ENCODE measurements at regions not wholly inside any gene's neighbourhood (a gene's known extent, or its start where the extent isn't known, plus 50 kb on each side); places are given as distances from the start of the nearest gene placed in this dataset.
A peak's percentile ranks its signal among the peaks of the same experiment; 100 is the strongest.

DNA sequence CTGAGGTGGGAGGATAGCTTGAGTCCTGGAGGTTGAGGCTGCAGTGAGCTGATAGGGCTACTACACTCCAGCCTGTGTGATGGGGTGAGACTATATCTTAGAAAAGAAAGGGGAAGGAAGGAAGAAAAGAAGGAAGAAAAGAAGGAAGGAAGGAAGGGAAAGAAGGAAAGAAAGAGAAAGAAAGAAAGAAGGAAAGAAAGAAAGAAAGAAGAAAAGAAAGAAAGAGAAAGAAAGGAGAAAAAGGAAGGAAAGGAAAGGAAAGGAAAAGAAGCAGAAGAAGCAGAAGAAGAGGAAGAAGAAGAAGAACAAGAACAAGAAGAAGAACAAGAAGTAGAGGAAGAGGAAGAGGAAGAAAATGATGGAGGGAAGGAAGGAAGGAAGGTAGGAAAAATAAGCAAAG lies 1130.2 kb upstream of the MAP3K7 start:
- DNase-seq: no peak

DNA sequence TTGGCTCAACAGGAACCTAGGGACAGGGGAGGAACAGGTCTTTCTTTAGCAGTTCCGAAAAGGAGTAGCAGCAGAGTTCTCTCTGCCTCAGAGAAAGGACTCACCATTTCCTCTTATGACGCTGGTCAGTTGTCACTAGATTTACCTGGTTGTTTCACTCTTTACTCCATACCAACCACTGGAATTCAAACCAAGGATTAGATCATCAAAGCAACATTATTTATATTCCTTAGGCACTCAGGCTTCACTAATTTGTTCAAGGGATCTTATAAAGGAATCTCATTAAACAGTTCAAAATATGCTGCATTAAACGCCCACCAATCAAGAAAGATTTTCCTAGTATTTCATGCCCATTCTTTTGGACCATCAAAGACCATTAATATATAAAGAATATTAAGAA lies 1129.5 kb upstream of the MAP3K7 start:
- DNase-seq: no peak

DNA sequence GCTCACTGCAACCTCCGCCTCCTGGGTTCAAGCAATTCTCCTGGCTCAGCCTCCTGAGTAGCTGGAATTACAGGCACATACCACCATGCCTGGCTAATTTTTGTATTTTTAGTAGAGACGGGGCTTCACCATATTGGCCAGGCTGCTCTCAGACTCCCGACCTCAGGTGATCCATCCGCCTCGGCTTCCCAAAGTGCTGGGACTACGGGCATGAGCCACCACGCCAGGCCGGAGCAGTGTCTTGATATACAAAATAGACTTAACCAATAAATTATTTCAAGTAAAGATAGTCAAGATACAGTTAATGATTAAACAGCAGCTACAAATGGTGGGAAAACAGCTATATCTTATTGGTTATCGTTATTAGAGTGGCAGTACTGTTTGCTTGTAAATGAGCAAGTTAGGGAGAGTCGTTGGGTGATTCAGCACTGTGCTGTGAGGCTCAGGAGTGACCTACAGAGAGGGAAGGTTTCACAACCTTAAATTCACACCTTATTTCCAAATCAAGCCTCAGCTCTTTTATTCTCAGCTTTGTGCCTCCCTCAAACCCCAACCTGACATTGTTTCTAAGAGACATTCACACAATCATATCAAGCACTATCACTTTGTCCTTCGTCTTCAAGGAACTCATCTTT lies 1128.4 kb upstream of the MAP3K7 start:
- DNase-seq: no peak

DNA sequence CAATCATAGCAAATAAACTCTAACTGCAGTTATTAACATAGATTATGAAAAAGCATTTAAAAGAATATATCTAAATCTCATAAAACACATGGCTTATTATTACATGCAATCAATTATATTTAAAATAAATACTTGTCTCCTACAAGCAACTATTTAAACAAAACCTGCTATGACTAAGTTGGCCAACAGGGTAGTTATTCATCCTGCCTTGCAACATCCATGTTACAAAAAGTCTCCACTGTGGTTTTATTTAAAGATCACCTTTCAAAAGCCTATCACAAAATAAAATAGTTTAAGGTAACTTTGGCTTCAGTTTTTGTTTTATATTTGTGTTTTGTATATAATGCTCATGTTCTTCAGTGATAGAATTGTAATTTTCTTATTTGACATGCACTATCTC lies 1127.0 kb upstream of the MAP3K7 start:
- DNase-seq: no peak

DNA sequence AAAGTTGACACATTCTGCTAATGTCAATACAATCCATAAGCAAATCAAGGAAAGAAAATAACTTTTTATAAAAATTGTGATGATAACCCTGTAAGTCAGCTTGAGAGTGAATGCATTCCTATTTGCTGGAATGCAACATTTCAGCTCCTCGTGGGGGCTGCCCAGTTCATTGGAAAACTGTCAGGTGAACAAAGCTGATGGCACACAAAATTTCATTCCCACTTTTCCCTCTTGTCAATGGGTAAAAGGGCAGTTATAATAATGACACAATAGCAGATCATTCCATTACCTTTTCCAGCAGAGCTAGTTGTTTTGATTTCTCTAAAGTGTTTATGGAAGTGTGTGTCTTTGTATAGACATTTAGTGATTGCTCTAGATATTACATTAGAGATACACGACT lies 1124.6 kb upstream of the MAP3K7 start:
- no peak for DNase-seq

DNA sequence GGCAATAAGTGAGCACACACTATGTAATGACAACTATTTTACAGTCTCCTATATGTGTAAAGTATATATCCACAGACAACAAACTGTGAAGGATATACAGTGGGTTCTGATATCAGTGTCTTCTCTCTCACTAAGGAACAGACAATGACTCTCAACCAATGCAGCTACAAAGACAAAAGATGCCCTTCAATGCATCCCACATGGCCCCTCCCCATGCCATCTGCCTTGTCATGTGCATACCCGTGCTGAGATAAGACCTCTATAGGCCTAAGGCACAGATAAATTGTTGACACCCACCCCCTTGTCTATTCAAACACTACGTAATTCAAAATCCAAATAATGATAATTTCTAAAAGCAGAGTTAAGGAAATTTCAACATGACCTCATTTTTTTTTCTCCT lies 1123.5 kb upstream of the MAP3K7 start:
- peak in 4 of 58 donors; percentile 1 to 13 (median 2) for DNase-seq

DNA sequence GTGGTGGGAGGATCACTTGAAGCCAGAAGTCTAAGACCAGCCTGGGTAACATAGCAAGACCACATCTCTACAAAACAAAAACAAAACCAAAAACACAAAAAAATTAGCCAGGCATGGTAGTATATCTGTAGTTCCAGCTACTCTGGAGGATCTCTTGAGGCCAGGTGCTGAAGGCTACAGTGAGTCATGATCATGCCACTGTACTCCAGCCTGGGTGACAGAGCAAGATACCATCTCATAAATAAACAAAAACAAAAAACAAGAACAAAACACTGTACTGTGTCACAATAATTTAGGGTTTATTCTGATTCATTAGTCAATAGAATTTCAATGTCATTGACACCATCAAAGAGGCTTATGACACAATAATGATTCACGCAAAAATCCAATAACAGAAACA lies 1121.7 kb upstream of the MAP3K7 start:
- no peak for DNase-seq

DNA sequence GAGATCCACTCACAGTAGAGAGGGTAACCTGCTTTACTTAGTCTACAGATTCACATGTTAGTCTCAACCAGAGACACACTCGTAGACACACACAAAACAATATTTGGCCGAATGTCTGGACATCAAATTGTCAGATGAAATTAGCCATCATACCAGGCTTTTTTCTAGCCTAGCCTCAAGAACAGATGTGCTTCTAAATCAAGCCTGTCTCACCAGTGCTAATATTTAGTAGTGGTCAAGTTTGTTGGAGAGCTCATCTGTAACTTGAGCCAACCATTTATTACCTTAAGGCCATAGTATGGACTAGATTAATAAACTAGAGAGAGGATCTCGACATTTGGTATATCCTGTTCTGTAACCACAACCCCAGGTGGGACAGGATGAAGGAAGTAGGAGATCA lies 1118.8 kb upstream of the MAP3K7 start:
- DNase-seq: no peak

DNA sequence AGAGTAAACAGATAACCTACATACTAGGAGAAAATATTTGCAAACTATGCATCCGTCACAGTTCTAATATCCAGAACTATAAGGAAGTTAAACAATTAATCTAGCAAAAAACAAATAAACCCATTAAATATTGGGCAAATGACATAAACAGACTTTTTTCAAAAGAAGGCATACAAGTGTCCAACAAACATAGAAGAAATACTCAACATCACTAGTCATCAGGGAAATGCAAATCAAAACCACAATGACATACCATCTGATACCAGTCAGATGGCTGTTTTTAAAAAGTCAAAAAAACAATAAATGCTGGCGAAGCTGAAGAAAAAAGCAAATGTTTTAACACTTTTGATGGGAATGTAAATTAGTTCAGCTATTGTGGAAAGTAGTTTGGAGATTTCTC lies 1117.7 kb upstream of the MAP3K7 start:
- DNase-seq: no peak

DNA sequence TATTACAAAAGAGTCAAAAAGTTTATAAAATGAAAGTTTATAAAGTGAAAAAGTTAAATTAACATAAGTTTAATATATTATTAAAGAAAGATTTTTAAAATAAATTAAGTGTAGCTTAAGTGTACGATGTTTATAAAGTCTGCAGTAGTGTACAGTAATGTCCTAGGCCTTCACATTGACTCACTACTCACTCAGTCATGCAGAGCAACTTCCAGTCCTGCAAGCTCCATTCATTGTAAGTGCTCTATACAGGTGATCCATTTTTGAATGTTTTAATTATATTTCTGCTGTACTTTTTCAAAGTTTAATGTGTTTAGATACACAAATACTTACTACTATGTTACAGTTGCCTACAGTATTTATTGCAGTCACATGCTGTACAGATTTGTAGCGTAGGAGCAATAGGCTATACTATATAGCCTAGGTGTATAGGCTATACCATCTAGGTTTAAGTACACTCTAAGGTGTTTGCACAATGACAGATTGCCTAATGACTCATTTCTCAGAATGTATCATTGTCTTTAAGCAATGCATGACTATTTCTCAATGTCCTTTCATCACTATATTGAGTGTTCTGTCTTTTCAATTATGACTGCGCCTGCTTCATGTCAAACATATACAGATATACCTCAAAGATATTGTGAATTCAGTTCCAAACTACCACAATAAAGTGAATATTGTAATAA lies 1110.3 kb upstream of the MAP3K7 start:
- no peak for DNase-seq

DNA sequence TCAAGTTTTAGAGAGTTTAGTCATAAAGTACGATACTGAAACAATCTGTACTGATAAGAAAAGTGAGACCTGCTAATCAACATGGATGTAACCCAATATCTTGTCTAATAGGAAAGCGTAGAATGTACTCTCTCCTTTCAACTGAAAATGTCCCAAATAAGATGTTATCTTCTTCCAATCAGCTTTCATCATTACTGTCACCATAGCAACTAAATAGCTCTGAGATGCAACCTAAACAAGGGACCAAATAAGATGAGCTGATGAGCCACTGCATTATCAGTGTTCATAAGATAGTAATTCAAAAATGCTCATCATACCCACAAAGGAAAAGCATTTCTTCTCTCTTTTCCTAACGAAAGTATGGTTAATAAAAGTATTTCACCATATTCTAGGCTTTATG lies 1108.3 kb upstream of the MAP3K7 start:
- DNase-seq: no peak

DNA sequence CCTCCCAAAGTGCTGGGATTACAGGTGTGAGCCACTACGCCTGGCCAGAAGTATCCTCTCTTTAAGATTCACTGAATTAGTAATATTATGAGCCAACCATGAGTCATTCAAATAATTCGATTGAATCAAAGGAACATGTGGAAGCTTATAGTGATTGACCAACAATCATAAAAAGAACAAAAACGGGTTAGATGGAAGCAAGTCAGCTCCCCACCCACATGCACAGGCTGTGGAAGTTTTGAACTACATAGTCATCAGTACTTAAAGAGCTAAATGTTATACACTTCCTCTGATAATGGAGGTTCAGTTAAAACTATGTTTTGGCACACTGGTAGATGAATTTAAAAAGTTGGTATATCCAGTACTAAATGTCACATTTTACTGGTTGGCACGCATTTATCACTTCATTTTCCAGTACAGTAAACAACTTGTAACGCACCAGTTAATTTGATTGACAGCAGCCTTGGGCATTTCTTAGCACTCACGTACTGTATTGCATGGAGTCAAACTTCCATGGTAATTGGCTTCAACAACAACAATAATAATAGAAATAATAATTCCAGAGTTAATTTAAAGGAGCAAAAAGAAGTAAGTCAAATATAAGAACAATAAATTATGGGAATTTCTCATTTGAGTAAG lies 1107.3 kb upstream of the MAP3K7 start:
- no peak for DNase-seq

DNA sequence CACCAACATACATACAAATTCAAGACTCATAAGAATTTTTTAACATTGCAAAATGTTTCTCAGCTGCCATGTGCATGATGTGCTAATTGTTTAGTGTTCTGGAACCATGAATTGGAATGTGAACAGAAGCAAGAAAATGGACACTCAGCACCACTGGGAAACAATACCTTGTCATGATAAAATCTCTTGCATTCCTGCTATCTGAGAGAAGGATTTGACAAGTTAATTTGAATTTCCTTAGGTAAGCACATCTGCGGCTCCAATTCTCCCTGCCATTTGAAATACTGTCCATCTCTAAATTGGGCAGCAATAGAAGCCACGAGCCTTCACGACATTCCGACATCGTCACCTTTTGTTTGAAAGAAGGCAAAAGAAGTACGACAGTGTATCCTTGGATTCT lies 1104.6 kb upstream of the MAP3K7 start:
- DNase-seq: no peak

DNA sequence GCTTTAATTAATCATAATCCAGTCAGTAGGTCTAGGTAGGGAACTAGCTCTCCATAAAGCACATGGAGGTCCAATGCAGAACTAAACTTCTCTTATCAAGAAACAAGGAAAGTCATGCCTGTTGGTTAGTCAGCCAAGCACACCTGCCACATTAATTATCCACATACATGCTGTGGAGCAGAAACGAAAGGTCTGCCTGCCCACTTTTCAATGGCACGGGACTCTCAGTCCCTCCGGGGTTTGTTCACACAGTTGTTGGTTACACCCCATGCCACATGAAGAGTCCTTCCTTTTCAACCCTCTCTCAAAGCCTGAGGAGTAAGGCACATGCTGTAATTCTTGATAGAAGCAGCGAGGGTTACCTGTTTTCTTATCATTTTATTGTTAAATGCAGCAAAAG lies 1096.4 kb upstream of the MAP3K7 start:
- no peak for DNase-seq

DNA sequence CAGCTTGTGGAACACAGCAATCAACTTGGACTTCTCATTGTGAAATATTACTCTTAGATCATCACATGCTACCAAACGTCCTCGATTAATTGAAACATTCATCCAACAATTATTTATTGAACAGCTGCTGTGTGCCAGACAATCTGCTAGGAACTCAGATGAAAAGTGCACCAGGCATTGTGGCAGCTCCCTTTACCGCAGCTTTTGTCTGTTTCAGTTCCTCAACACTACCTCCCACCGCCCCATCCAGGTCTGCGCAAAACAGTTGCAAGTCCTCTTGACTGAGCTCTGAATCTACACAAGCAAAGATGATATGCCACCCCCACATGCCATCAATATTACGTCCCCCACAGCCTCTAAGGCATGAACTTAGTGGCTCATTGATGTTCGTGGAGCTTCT lies 1094.4 kb upstream of the MAP3K7 start:
- DNase-seq: no peak

DNA sequence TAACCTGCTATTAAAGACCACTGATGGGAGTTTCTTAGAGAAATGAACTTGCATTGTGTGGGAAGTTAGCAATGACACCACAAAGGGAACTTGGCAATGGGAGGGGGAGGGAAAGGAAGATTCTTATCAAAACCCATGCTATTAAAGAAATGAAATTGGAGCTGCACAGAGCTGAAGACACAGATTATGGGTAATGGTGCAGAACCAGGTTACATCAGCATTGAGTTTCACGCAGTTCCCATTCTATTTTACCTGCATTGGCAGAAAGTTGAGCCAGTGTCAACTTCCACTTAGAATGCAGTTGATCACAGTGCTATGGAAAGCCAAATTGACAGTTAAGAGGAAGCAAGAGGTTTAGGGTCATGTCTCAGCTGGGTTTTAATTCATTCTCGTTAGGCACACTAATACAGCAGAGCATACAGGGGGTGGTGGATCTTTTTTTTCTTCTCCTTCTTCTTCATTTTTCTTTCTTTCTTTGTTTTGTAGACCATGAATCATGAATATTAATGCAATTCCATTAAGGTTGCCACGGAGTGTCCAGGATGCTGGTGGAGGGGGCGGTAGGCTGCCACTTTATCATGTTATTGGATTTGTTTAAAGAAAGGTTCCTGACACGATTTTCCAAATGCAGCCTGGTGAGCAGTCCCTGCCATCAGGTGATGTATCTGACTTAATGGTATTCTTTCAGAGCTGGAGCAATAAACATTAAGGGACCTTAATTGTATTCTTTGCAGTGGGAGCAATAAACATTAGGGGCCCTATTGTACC lies 1092.0 kb upstream of the MAP3K7 start:
- no peak for DNase-seq

DNA sequence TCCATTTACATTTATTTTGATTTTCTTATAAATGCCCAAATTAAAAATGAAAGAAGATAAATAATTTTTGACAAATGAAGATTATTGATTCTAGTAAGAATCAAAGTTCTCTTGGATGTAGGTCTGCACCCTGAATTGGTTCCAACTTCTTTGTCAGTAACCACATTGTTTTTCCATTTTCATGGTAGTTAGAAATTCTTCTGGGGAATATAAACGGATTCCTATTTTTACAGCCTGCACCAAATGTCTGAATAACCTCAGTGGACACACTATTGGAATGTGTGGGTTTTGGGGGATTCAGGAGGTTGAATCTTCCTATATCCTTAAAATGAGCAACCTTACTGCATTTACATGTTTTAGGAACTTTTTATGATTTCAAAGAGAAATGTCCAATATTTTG lies 1085.3 kb upstream of the MAP3K7 start:
- no peak for DNase-seq

DNA sequence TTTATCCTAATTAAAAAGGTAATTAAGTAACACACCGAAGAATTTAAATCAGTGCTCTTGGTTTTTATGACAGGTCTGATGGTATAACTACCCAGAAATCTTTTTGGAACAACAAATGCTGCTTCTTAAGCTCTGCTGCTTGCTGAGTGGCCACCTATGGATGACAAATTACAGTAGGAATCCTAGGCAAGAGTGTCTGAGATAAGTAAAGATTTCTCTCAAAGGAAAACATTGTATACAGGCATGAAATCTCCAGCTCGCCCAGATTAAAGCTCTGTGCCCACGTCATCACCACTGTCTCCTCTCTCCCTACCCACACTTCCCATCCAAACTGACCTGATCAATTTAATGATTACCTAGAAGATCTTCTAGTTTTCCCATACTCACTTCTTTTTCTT lies 1083.0 kb upstream of the MAP3K7 start:
- DNase-seq: no peak

DNA sequence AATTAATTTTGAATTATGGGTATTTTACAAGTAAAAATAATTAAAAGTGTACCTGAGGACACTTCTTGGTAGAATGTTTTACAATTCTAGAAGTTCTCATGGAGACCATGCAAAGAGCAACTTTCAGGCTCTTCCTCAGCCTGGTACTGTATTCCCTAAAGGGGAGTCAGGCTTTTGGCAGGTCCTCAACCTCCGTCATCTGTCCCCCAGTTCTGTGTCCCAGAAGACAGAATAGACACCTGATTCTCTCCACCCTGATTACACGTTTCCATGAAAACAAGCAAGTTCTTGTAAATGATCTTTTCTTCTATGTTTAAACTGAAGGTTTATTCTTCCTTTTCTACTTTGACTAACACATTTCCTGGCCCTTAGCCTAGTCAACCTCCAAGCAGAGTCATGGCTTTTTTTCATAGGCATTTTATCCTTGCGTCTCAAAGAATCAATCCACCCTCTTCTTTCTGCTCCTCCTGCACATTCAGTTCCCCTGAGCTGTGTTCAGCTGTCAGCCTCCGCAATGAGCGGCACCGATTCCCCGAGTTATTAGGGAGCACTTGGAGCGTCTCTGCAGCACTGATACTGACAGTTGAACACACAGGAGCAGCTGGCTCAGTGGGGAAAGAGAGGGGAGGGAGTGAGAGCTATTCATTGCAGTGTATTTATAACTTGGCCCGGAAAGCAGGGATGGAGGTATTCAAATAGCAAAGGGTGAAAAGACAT lies 1082.4 kb upstream of the MAP3K7 start:
- peak in 44 of 58 donors; percentile 1 to 64 (median 22) for DNase-seq

DNA sequence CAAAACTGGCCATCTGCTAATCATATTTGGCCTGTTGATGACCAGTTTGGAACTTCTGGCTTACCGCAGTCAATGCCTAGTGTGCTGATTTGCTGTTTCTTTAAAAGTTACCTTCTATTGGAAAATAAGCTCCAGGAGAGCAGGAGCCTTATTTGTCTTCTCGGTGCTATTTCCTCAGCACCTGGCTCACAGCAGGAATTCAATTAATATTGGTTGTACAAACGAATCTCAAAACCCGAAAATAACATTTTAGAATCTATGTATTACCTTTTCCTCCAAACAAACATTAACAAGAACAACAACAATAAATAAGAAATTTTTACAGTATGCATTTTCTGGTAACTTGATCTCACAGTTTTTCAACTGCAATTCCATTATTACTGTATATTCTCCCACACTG lies 1080.7 kb upstream of the MAP3K7 start:
- no peak for DNase-seq

DNA sequence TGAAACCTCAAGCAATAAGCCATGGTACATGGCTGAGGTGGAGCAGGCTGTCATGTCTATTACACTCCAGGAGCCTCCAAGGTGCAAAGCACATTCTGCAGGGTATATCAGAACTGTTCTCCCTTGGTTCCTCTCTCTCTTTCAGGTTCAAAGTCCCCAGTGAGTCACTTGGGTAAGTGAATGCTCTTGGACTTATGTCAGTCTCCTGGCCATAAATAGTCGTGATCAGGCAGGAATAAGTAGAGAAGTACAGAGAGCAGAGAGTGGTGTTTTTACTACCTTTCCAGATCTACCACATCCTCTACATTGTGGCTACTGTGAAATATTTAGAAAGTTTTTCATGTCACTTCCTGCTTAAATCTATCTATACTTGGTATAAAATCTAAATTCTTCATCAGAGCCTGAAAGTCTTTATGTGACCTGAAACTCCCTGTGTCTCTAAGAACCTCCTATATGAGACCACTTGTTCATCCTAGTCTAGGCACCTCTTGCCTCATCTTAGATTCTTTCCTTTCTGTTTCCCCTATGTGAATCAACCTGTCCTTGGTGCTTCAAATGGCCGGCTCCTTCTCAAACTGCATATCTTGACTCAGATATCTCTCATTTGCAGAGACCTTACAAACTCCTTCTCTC lies 1077.6 kb upstream of the MAP3K7 start:
- DNase-seq: no peak

Measured in anterior cingulate cortex (tissue), 58 donors.